WTC11 (cell line): ENCODE measurements at regions not wholly inside any gene's neighbourhood (a gene's known extent, or its start where the extent isn't known, plus 50 kb on each side); places are given as distances from the start of the nearest gene placed in this dataset.

ENCODE experiments used
- ATAC-seq: fragments of 200-7000 bp; cut with Tn5 transposase; 2 replicates; pipeline ENCODE4 v1.10.0; 2021; ENCODE audit warnings: mild to moderate bottlenecking, moderate library complexity
- CTCF ChIA-PET: fragments of 300-600 bp; sonication (Branson Sonifier 250); formaldehyde crosslinking; loops from one replicate; lab custom pipeline; 2021; ENCODE audit warnings: antibody characterized with exemption; lab: Charles Lee
- POLR2A ChIA-PET: fragments of 350-600 bp; sonication (Branson Sonifier 250); formaldehyde crosslinking; loops from one replicate; lab custom pipeline; 2021; ENCODE audit warnings: antibody characterized with exemption; lab: Charles Lee
- DNase-seq: peaks from one replicate; pipeline ENCODE4 v3.0.0; 2021; ENCODE audit warnings: low spot score
- H3K27ac Mint-ChIP-seq: 2 replicates; pipeline ENCODE4 v1.8.0; 2021; ENCODE audit warnings: mixed read lengths
- H3K27me3 Mint-ChIP-seq: 2 replicates; pipeline ENCODE4 v1.8.0; 2021; ENCODE audit warnings: low read depth, mild to moderate bottlenecking, moderate library complexity, mixed read lengths
- H3K36me3 Mint-ChIP-seq: 2 replicates; pipeline ENCODE4 v1.8.0; 2021; ENCODE audit warnings: mixed read lengths
- H3K4me1 Mint-ChIP-seq: 2 replicates; pipeline ENCODE4 v1.8.0; 2022; ENCODE audit warnings: mixed read lengths
- H3K4me3 Mint-ChIP-seq: 2 replicates; pipeline ENCODE4 v1.8.0; 2021; ENCODE audit warnings: mild to moderate bottlenecking, moderate library complexity, mixed read lengths
- H3K9me3 Mint-ChIP-seq: 2 replicates; pipeline ENCODE4 v1.8.0; 2021; ENCODE audit warnings: mixed read lengths
- ATF6 ChIP-seq: sonication (generic); formaldehyde crosslinking; IDR thresholded peaks from 2 replicates; pipeline ENCODE4 v1.8.1; 2023; ENCODE audit warnings: mild to moderate bottlenecking, missing genetic modification reagents
- CDX4 ChIP-seq: fragments of 250-450 bp; sonication (Bioruptor Pico); IDR thresholded peaks from 2 replicates; pipeline ENCODE4 v1.9.0; 2021; ENCODE audit warnings: moderate library complexity, mild to moderate bottlenecking, inconsistent platforms, borderline replicate concordance
- ELF4 ChIP-seq: sonication (generic); formaldehyde crosslinking; IDR thresholded peaks from 2 replicates; pipeline ENCODE4 v1.8.1; 2022; ENCODE audit warnings: low read depth, mild to moderate bottlenecking, moderate library complexity, missing genetic modification reagents
- FOXP1 ChIP-seq: sonication (generic); formaldehyde crosslinking; IDR thresholded peaks from 2 replicates; pipeline ENCODE4 v1.8.0; 2022; ENCODE audit warnings: missing genetic modification reagents, mild to moderate bottlenecking, moderate library complexity, borderline replicate concordance
- GABPB1 ChIP-seq: sonication (generic); formaldehyde crosslinking; IDR thresholded peaks from 2 replicates; pipeline ENCODE4 v1.8.1; 2023; ENCODE audit warnings: mild to moderate bottlenecking, missing genetic modification reagents
- GRHL2 ChIP-seq: fragments of 250-450 bp; sonication (Bioruptor Pico); IDR thresholded peaks from 2 replicates; pipeline ENCODE4 v1.8.0; 2022; ENCODE audit warnings: mild to moderate bottlenecking, moderate library complexity; ENCODE audit not compliant: insufficient replicate concordance, severe bottlenecking
- HMGA2 ChIP-seq: fragments of 250-450 bp; sonication (Bioruptor Pico); IDR thresholded peaks from 2 replicates; pipeline ENCODE4 v1.4.0; 2021; ENCODE audit warnings: mild to moderate bottlenecking, moderate library complexity
- HMGXB4 ChIP-seq: sonication (generic); formaldehyde crosslinking; IDR thresholded peaks from 2 replicates; pipeline ENCODE4 v1.8.1; 2023; ENCODE audit warnings: mild to moderate bottlenecking, moderate library complexity, missing genetic modification reagents
- KAT7 ChIP-seq: sonication (generic); formaldehyde crosslinking; IDR thresholded peaks from 2 replicates; pipeline ENCODE4 v1.8.1; 2023; ENCODE audit warnings: missing genetic modification reagents, mild to moderate bottlenecking, borderline replicate concordance
- MLX ChIP-seq: sonication (generic); formaldehyde crosslinking; IDR thresholded peaks from 2 replicates; pipeline ENCODE4 v1.8.1; 2023; ENCODE audit warnings: mild to moderate bottlenecking, missing genetic modification reagents, moderate library complexity
- MYBL2 ChIP-seq: sonication (generic); formaldehyde crosslinking; IDR thresholded peaks from 2 replicates; pipeline ENCODE4 v1.8.1; 2023; ENCODE audit warnings: mild to moderate bottlenecking, moderate library complexity, missing genetic modification reagents
- OVOL2 ChIP-seq: fragments of 250-450 bp; sonication (Bioruptor Pico); IDR thresholded peaks from 2 replicates; pipeline ENCODE4 v1.9.0; 2021; ENCODE audit warnings: mild to moderate bottlenecking, borderline replicate concordance
- SOX15 ChIP-seq: fragments of 250-450 bp; sonication (Bioruptor Pico); IDR thresholded peaks from 2 replicates; pipeline ENCODE4 v1.9.0; 2021; ENCODE audit warnings: mild to moderate bottlenecking
- TCF7 ChIP-seq: sonication (generic); formaldehyde crosslinking; IDR thresholded peaks from 2 replicates; pipeline ENCODE4 v1.8.0; 2022; ENCODE audit warnings: mild to moderate bottlenecking, low read depth, missing genetic modification reagents, moderate library complexity
- USF1 ChIP-seq: sonication (generic); formaldehyde crosslinking; IDR thresholded peaks from 2 replicates; pipeline ENCODE4 v1.8.0; 2022; ENCODE audit warnings: mild to moderate bottlenecking, missing genetic modification reagents
- ZMAT4 ChIP-seq: fragments of 250-450 bp; sonication (Bioruptor Pico); IDR thresholded peaks from 2 replicates; pipeline ENCODE4 v1.9.0; 2021; ENCODE audit warnings: mild to moderate bottlenecking
- ZNF138 ChIP-seq: sonication (generic); formaldehyde crosslinking; conservative IDR thresholded peaks from 2 replicates; pipeline ENCODE4 v1.8.1; 2022; ENCODE audit warnings: mild to moderate bottlenecking, moderate library complexity, missing genetic modification reagents
- ZNF317 ChIP-seq: sonication (generic); formaldehyde crosslinking; IDR thresholded peaks from 2 replicates; pipeline ENCODE4 v1.8.1; 2023; ENCODE audit warnings: low read depth, mild to moderate bottlenecking, moderate library complexity, missing genetic modification reagents, borderline replicate concordance
- ZSCAN18 ChIP-seq: fragments of 250-450 bp; sonication (Bioruptor Pico); IDR thresholded peaks from 2 replicates; pipeline ENCODE4 v2.1.2; 2022; ENCODE audit warnings: mild to moderate bottlenecking, moderate library complexity

- CTCF ChIA-PET: interaction anchor here (1.2 kb wide), 1 partner anchor 8 kb away, joined by 4 read pairs; no protein-coding TSS in a partner anchor
- H3K4me3 Mint-ChIP-seq: no peak overlapping the region
- POLR2A ChIA-PET: no interaction called here
- H3K36me3 Mint-ChIP-seq: no peaks in the 10 kb centered on the region
- peaks cover 5% of the 10 kb centered on the region; the same call in 1 of the 2 replicates for H3K9me3 Mint-ChIP-seq
- no peaks in the 10 kb centered on the region for H3K4me1 Mint-ChIP-seq
- no peak overlapping the region for H3K27ac Mint-ChIP-seq
- TF ChIP-seq MLX (CRISPR knock-in tag): no peak
- TF ChIP-seq ATF6: no peak
- no peak for TF ChIP-seq ZNF317
- no peak for TF ChIP-seq TCF7 (CRISPR knock-in tag)
- TF ChIP-seq ZMAT4 (CRISPR knock-in tag): no peak
- TF ChIP-seq GABPB1 (CRISPR knock-in tag): no peak
- TF ChIP-seq OVOL2: no peak
- TF ChIP-seq KAT7 (CRISPR knock-in tag): no peak
- TF ChIP-seq ELF4 (CRISPR knock-in tag): no peak
- no peak for TF ChIP-seq ZNF138 (CRISPR knock-in tag)
- no peak for TF ChIP-seq HMGXB4 (CRISPR knock-in tag)
- no peak for DNase-seq
- no peaks in the 10 kb centered on the region for H3K27me3 Mint-ChIP-seq
- no peak for ATAC-seq
These were observed 189.7 kb upstream of the CDH2 start for GRCh38 chr18:28366676-28367075.

GRCh38 chr18:28365411-28365831, 188.5 kb upstream of the CDH2 start:
- H3K9me3 Mint-ChIP-seq: peaks cover 15% of the 10 kb centered on the region
- no peak overlapping the region for H3K27ac Mint-ChIP-seq
- TF ChIP-seq MYBL2 (CRISPR knock-in tag): no peak
- no peak for TF ChIP-seq SOX15 (CRISPR knock-in tag)
- no peak for TF ChIP-seq HMGXB4 (CRISPR knock-in tag)
- no peak for TF ChIP-seq GRHL2 (CRISPR knock-in tag)
- no peak for TF ChIP-seq CDX4 (CRISPR knock-in tag)
- TF ChIP-seq USF1 (CRISPR knock-in tag): no peak
- no peak for TF ChIP-seq ATF6
- no peak for TF ChIP-seq FOXP1
- TF ChIP-seq HMGA2 (CRISPR knock-in tag): no peak
- no peak for TF ChIP-seq ZSCAN18 (CRISPR knock-in tag)
- TF ChIP-seq ZMAT4 (CRISPR knock-in tag): no peak
- no peak overlapping the region for H3K4me3 Mint-ChIP-seq
- DNase-seq (no peak), ATAC-seq (no peak)
- H3K27me3 Mint-ChIP-seq: no peaks in the 10 kb centered on the region
- POLR2A ChIA-PET: no interaction called here
- H3K4me1 Mint-ChIP-seq: peaks cover 3% of the 10 kb centered on the region; the same call in 1 of the 2 replicates
- CTCF ChIA-PET: no interaction called here
- peaks cover 6% of the 10 kb centered on the region; the same call in 1 of the 2 replicates for H3K36me3 Mint-ChIP-seq
